ENCODE measurements at regions not wholly inside any gene's neighbourhood (a gene's known extent, or its start where the extent isn't known, plus 50 kb on each side); places are given as distances from the start of the nearest gene placed in this dataset.
"Not testable (repeated sequence)": the region's sequence is repeated elsewhere in the genome, so short reads cannot be mapped to it uniquely, and the experiment has no call there.

GRCh38 chr2:59830601-59831000, 722.9 kb downstream of the BCL11A start:
- DNase-seq, result no peak
- no peaks in the 10 kb centered on the region for H3K4me1 ChIP-seq (ENCODE audit: insufficient read depth)
- no peak overlapping the region for H3K4me2 ChIP-seq (ENCODE audit: unreplicated experiment)
- no peaks in the 10 kb centered on the region for H3K9me3 ChIP-seq (ENCODE audit: low read depth)
- TF ChIP-seq EZH2 (IDR thresholded peaks at IDR 0.05; ENCODE audit: insufficient read depth, poor library complexity, severe bottlenecking), result no peak
- TF ChIP-seq EZH2phosphoT487 (IDR thresholded peaks at IDR 0.05; ENCODE audit: insufficient read depth, low read depth), result no peak
- no peaks in the 10 kb centered on the region for H3K27me3 ChIP-seq (replicated peaks; ENCODE audit: insufficient read depth)
- H3K27ac ChIP-seq, result no peak overlapping the region
- H3F3A ChIP-seq (ENCODE audit: insufficient read depth), result no peaks in the 10 kb centered on the region
- WGBS, 2 experiments (ENCODE audit: low coverage in 1 of 2, low lambda C conversion rate in 2 of 2, missing lambda C conversion rate in 2 of 2), result 39 to 45% methylated on average over 6 of the region's 6 CpGs
- no peaks in the 10 kb centered on the region for H3K9me2 ChIP-seq (ENCODE audit: insufficient read depth)
- no peak overlapping the region for H3K9ac ChIP-seq
- no peak overlapping the region for H2AFZ ChIP-seq
- no peak overlapping the region for H3K4me3 ChIP-seq
- no peaks in the 10 kb centered on the region for H3K36me3 ChIP-seq (ENCODE audit: low read depth)
- H4K20me1 ChIP-seq (ENCODE audit: insufficient read depth), result no peaks in the 10 kb centered on the region
- no peaks in the 10 kb centered on the region for H3K79me2 ChIP-seq (ENCODE audit: insufficient read depth)
- in situ Hi-C loops (cut with MboI), result no loop called here

- WGBS, 2 experiments (ENCODE audit: low coverage in 1 of 2, low lambda C conversion rate in 2 of 2, missing lambda C conversion rate in 2 of 2), result 25 to 36% methylated on average over 5 of the region's 5 CpGs
- TF ChIP-seq EZH2 (IDR thresholded peaks at IDR 0.05; ENCODE audit: insufficient read depth, poor library complexity, severe bottlenecking) (no peak), EZH2phosphoT487 (IDR thresholded peaks at IDR 0.05; ENCODE audit: insufficient read depth, low read depth) (no peak)
- in situ Hi-C loops (cut with MboI), result no loop called here
- H3F3A ChIP-seq (ENCODE audit: insufficient read depth), result no peaks in the 10 kb centered on the region
- H3K36me3 ChIP-seq (ENCODE audit: low read depth), result no peaks in the 10 kb centered on the region
- no peaks in the 10 kb centered on the region for H4K20me1 ChIP-seq (ENCODE audit: insufficient read depth)
- no peaks in the 10 kb centered on the region for H3K27me3 ChIP-seq (replicated peaks; ENCODE audit: insufficient read depth)
- no peak overlapping the region for H3K27ac ChIP-seq
- H3K4me3 ChIP-seq, result no peak overlapping the region
- no peaks in the 10 kb centered on the region for H3K79me2 ChIP-seq (ENCODE audit: insufficient read depth)
- no peaks in the 10 kb centered on the region for H3K4me1 ChIP-seq (ENCODE audit: insufficient read depth)
- no peak overlapping the region for H2AFZ ChIP-seq
- no peak overlapping the region for H3K4me2 ChIP-seq (ENCODE audit: unreplicated experiment)
- no peaks in the 10 kb centered on the region for H3K9me3 ChIP-seq (ENCODE audit: low read depth)
- H3K9ac ChIP-seq, result no peak overlapping the region
- no peaks in the 10 kb centered on the region for H3K9me2 ChIP-seq (ENCODE audit: insufficient read depth)
- no peak for DNase-seq
Measured at GRCh38 chr2:59827677-59828076, 725.8 kb downstream of the BCL11A start.

- in situ Hi-C loops (cut with MboI), result no loop called here
- H3K36me3 ChIP-seq (ENCODE audit: low read depth), result no peaks in the 10 kb centered on the region
- WGBS, 2 experiments (ENCODE audit: low coverage in 1 of 2, low lambda C conversion rate in 2 of 2, missing lambda C conversion rate in 2 of 2), result 16 to 27% methylated on average over 2 of the region's 2 CpGs
- H3K9ac ChIP-seq, result no peak overlapping the region
- no peaks in the 10 kb centered on the region for H3K27me3 ChIP-seq (replicated peaks; ENCODE audit: insufficient read depth)
- H3K4me2 ChIP-seq (ENCODE audit: unreplicated experiment), result no peak overlapping the region
- H3K4me1 ChIP-seq (ENCODE audit: insufficient read depth), result no peaks in the 10 kb centered on the region
- no peaks in the 10 kb centered on the region for H4K20me1 ChIP-seq (ENCODE audit: insufficient read depth)
- no peak overlapping the region for H2AFZ ChIP-seq
- no peak overlapping the region for H3K4me3 ChIP-seq
- TF ChIP-seq EZH2 (IDR thresholded peaks at IDR 0.05; ENCODE audit: insufficient read depth, poor library complexity, severe bottlenecking) (no peak), EZH2phosphoT487 (IDR thresholded peaks at IDR 0.05; ENCODE audit: insufficient read depth, low read depth) (no peak)
- H3K79me2 ChIP-seq (ENCODE audit: insufficient read depth), result no peaks in the 10 kb centered on the region
- DNase-seq, result no peak
- H3F3A ChIP-seq (ENCODE audit: insufficient read depth), result no peaks in the 10 kb centered on the region
- no peak overlapping the region for H3K27ac ChIP-seq
- no peaks in the 10 kb centered on the region for H3K9me2 ChIP-seq (ENCODE audit: insufficient read depth)
- no peaks in the 10 kb centered on the region for H3K9me3 ChIP-seq (ENCODE audit: low read depth)
Measured at GRCh38 chr2:59826177-59826576, 727.3 kb downstream of the BCL11A start.

- Histone ChIP-seq H3K4me1 (ENCODE audit: insufficient read depth) (no peaks in the 10 kb centered on the region), H3K27me3 (replicated peaks; ENCODE audit: insufficient read depth) (no peaks in the 10 kb centered on the region), H3K36me3 (ENCODE audit: low read depth) (no peaks in the 10 kb centered on the region), H3K27ac (no peak overlapping the region), H3K9me3 (ENCODE audit: low read depth) (no peaks in the 10 kb centered on the region), H2AFZ (no peak overlapping the region), H3K4me2 (ENCODE audit: unreplicated experiment) (no peak overlapping the region), H3K9ac (no peak overlapping the region), H4K20me1 (ENCODE audit: insufficient read depth) (no peaks in the 10 kb centered on the region), H3F3A (ENCODE audit: insufficient read depth) (no peaks in the 10 kb centered on the region), H3K4me3 (no peak overlapping the region), H3K9me2 (ENCODE audit: insufficient read depth) (no peaks in the 10 kb centered on the region), H3K79me2 (ENCODE audit: insufficient read depth) (no peaks in the 10 kb centered on the region)
- no peak for DNase-seq
- TF ChIP-seq EZH2phosphoT487 (IDR thresholded peaks at IDR 0.05; ENCODE audit: insufficient read depth, low read depth), result no peak
- in situ Hi-C loops (cut with MboI), result no loop called here
- WGBS, 2 experiments (ENCODE audit: low coverage in 1 of 2, low lambda C conversion rate in 2 of 2, missing lambda C conversion rate in 2 of 2), result 23 to 27% methylated on average over 4 of the region's 4 CpGs
Measured at GRCh38 chr2:59824314-59824713, 729.1 kb downstream of the BCL11A start.

GRCh38 chr2:59816075-59816474, 737.4 kb downstream of the BCL11A start:
- H3K79me2 ChIP-seq (ENCODE audit: insufficient read depth), result no peaks in the 10 kb centered on the region
- 48 to 67% methylated on average over 1 of the region's 1 CpG for WGBS, 2 experiments (ENCODE audit: low coverage in 1 of 2, low lambda C conversion rate in 2 of 2, missing lambda C conversion rate in 2 of 2)

GRCh38 chr2:59810283-59810682, 743.2 kb downstream of the BCL11A start:
- H3K27me3 ChIP-seq (replicated peaks; ENCODE audit: insufficient read depth); H3F3A ChIP-seq (ENCODE audit: insufficient read depth); H3K79me2 ChIP-seq (ENCODE audit: insufficient read depth); H3K27ac ChIP-seq; H2AFZ ChIP-seq; H3K36me3 ChIP-seq (ENCODE audit: low read depth); H3K9ac ChIP-seq; H3K4me3 ChIP-seq; H3K9me3 ChIP-seq (ENCODE audit: low read depth); H4K20me1 ChIP-seq (ENCODE audit: insufficient read depth); H3K4me2 ChIP-seq (ENCODE audit: unreplicated experiment); H3K9me2 ChIP-seq (ENCODE audit: insufficient read depth); H3K4me1 ChIP-seq (ENCODE audit: insufficient read depth); DNase-seq; in situ Hi-C loops (cut with MboI): not testable (repeated sequence)
- 8 to 11% methylated on average over 2 of the region's 2 CpGs for WGBS, 2 experiments (ENCODE audit: low coverage in 1 of 2, low lambda C conversion rate in 2 of 2, missing lambda C conversion rate in 2 of 2)

More at GRCh38 chr2:59816075-59816474, 737.4 kb downstream of the BCL11A start:
- H3K9me2 ChIP-seq (ENCODE audit: insufficient read depth), result no peaks in the 10 kb centered on the region
- H3K9ac ChIP-seq, result no peak overlapping the region
- H3K4me2 ChIP-seq (ENCODE audit: unreplicated experiment), result no peak overlapping the region
- H3K9me3 ChIP-seq (ENCODE audit: low read depth), result no peaks in the 10 kb centered on the region
- H4K20me1 ChIP-seq (ENCODE audit: insufficient read depth), result no peaks in the 10 kb centered on the region
- in situ Hi-C loops (cut with MboI), result no loop called here
- no peaks in the 10 kb centered on the region for H3K4me1 ChIP-seq (ENCODE audit: insufficient read depth)
- no peak overlapping the region for H2AFZ ChIP-seq
- no peaks in the 10 kb centered on the region for H3K27me3 ChIP-seq (replicated peaks; ENCODE audit: insufficient read depth)
- no peaks in the 10 kb centered on the region for H3K36me3 ChIP-seq (ENCODE audit: low read depth)
- H3K27ac ChIP-seq, result no peak overlapping the region
- no peak overlapping the region for H3K4me3 ChIP-seq
- no peaks in the 10 kb centered on the region for H3F3A ChIP-seq (ENCODE audit: insufficient read depth)
- no peak for TF ChIP-seq EZH2 (IDR thresholded peaks at IDR 0.05; ENCODE audit: insufficient read depth, poor library complexity, severe bottlenecking)
- no peak for TF ChIP-seq EZH2phosphoT487 (IDR thresholded peaks at IDR 0.05; ENCODE audit: insufficient read depth, low read depth)
- no peak for DNase-seq

Data from GM23248 (cell line).